ENCODE measurements at regions not wholly inside any gene's neighbourhood (a gene's known extent, or its start where the extent isn't known, plus 50 kb on each side); places are given as distances from the start of the nearest gene placed in this dataset.

GRCh38 chr4:11116940-11117339 is 311.8 kb downstream of the HS3ST1 start:
- TF ChIP-seq BHLHE40 (IDR thresholded peaks at IDR 0.05; ENCODE audit: borderline replicate concordance) (no peak), NFRKB (IDR thresholded peaks at IDR 0.05) (no peak), SUZ12 (IDR thresholded peaks at IDR 0.05) (no peak), ELF4 (IDR thresholded peaks at IDR 0.05) (no peak), FOXK2 (IDR thresholded peaks at IDR 0.05) (no peak), FOXA1 (IDR thresholded peaks at IDR 0.05) (no peak), HDGF (IDR thresholded peaks at IDR 0.05; ENCODE audit: borderline replicate concordance) (no peak), TARDBP (IDR thresholded peaks at IDR 0.05) (no peak), LEF1 (IDR thresholded peaks at IDR 0.05; ENCODE audit: borderline replicate concordance) (no peak), L3MBTL2 (conservative IDR thresholded peaks at IDR 0.05) (no peak), ZNF384 (IDR thresholded peaks at IDR 0.05) (no peak), SP1 (IDR thresholded peaks at IDR 0.05) (no peak), CTBP1 (IDR thresholded peaks at IDR 0.05; ENCODE audit: borderline replicate concordance) (no peak), FOXM1 (IDR thresholded peaks at IDR 0.05; ENCODE audit: borderline replicate concordance) (no peak), ARNT (IDR thresholded peaks at IDR 0.05) (no peak)
- TF ChIP-seq, protein P1, sequence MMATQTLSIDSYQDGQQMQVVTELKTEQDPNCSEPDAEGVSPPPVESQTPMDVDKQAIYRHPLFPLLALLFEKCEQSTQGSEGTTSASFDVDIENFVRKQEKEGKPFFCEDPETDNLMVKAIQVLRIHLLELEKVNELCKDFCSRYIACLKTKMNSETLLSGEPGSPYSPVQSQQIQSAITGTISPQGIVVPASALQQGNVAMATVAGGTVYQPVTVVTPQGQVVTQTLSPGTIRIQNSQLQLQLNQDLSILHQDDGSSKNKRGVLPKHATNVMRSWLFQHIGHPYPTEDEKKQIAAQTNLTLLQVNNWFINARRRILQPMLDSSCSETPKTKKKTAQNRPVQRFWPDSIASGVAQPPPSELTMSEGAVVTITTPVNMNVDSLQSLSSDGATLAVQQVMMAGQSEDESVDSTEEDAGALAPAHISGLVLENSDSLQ (IDR thresholded peaks at IDR 0.05) = no peak
- POLR2A ChIA-PET = no interaction called here
- CTCF ChIA-PET = no interaction called here
- no peak for DNase-seq (ENCODE audit: extremely low spot score)

- CTCF ChIA-PET = no interaction called here
- TF ChIP-seq CTBP1 (IDR thresholded peaks at IDR 0.05; ENCODE audit: borderline replicate concordance) = no peak
- TF ChIP-seq BHLHE40 (IDR thresholded peaks at IDR 0.05; ENCODE audit: borderline replicate concordance) = no peak
- no peak for TF ChIP-seq L3MBTL2 (conservative IDR thresholded peaks at IDR 0.05)
- no peak for TF ChIP-seq ARNT (IDR thresholded peaks at IDR 0.05)
- TF ChIP-seq FOXM1 (IDR thresholded peaks at IDR 0.05; ENCODE audit: borderline replicate concordance) = no peak
- no peak for TF ChIP-seq SP1 (IDR thresholded peaks at IDR 0.05)
- TF ChIP-seq TARDBP (IDR thresholded peaks at IDR 0.05) = no peak
- DNase-seq (ENCODE audit: extremely low spot score) = no peak
- POLR2A ChIA-PET = no interaction called here
These were observed 316.8 kb downstream of the HS3ST1 start for GRCh38 chr4:11111876-11112275.

DNA sequence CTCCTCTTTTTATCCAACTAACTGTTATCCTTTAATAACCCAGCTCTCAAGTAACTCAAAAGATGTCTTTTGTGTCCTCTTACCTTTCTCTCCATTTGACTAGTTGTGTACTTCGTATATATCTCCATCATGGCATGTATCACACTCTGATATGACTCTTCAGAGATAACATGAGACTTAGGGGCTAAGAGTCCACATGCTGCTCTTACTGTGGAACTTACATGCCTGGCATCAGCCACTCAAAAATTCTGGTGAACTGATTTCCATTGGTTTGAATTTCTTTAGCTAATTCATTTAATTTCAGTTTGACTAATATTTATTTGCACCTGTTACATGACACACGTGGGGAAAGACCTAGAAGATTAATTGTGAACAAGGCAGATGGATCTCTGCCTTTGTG is 317.3 kb downstream of the HS3ST1 start:
- TF ChIP-seq TARDBP (IDR thresholded peaks at IDR 0.05) (no peak), SP1 (IDR thresholded peaks at IDR 0.05) (no peak), SUZ12 (IDR thresholded peaks at IDR 0.05) (no peak), ARNT (IDR thresholded peaks at IDR 0.05) (no peak), HDGF (IDR thresholded peaks at IDR 0.05; ENCODE audit: borderline replicate concordance) (no peak), BHLHE40 (IDR thresholded peaks at IDR 0.05; ENCODE audit: borderline replicate concordance) (no peak)
- CTCF ChIA-PET = no interaction called here
- POLR2A ChIA-PET = no interaction called here
- no peak for DNase-seq (ENCODE audit: extremely low spot score)

GRCh38 chr4:11106759-11107158 is 321.9 kb downstream of the HS3ST1 start:
- TF ChIP-seq LEF1 (IDR thresholded peaks at IDR 0.05; ENCODE audit: borderline replicate concordance) (no peak), FOXA1 (IDR thresholded peaks at IDR 0.05) (no peak), ARNT (IDR thresholded peaks at IDR 0.05) (no peak), CTBP1 (IDR thresholded peaks at IDR 0.05; ENCODE audit: borderline replicate concordance) (no peak), NFRKB (IDR thresholded peaks at IDR 0.05) (no peak), ZNF384 (IDR thresholded peaks at IDR 0.05) (no peak), FOXM1 (IDR thresholded peaks at IDR 0.05; ENCODE audit: borderline replicate concordance) (no peak), FOXK2 (IDR thresholded peaks at IDR 0.05) (no peak), L3MBTL2 (conservative IDR thresholded peaks at IDR 0.05) (no peak), SP1 (IDR thresholded peaks at IDR 0.05) (no peak), ELF4 (IDR thresholded peaks at IDR 0.05) (no peak)
- TF ChIP-seq, protein P1 (IDR thresholded peaks at IDR 0.05) = no peak
- DNase-seq (ENCODE audit: extremely low spot score) = no peak
- ChIA-PET CTCF (no interaction called here), POLR2A (no interaction called here)

- TF ChIP-seq TARDBP (IDR thresholded peaks at IDR 0.05) = no peak
- no peak for TF ChIP-seq SUZ12 (IDR thresholded peaks at IDR 0.05)
- no peak for TF ChIP-seq ZNF384 (IDR thresholded peaks at IDR 0.05)
- TF ChIP-seq BHLHE40 (IDR thresholded peaks at IDR 0.05; ENCODE audit: borderline replicate concordance) = no peak
- TF ChIP-seq HDGF (IDR thresholded peaks at IDR 0.05; ENCODE audit: borderline replicate concordance) = no peak
- no peak for TF ChIP-seq FOXM1 (IDR thresholded peaks at IDR 0.05; ENCODE audit: borderline replicate concordance)
- no peak for TF ChIP-seq L3MBTL2 (conservative IDR thresholded peaks at IDR 0.05)
- no peak for TF ChIP-seq ELF4 (IDR thresholded peaks at IDR 0.05)
- no peak for DNase-seq (ENCODE audit: extremely low spot score)
- ChIA-PET POLR2A (no interaction called here), CTCF (interaction anchor here (0.6 kb wide), 1 partner anchor 291 kb away, joined by 4 read pairs; no protein-coding TSS in a partner anchor)
These were observed 322.5 kb downstream of the HS3ST1 start for GRCh38 chr4:11106190-11106589.

GRCh38 chr4:11105715-11106114 is 323.0 kb downstream of the HS3ST1 start:
- ChIA-PET POLR2A (no interaction called here), CTCF (no interaction called here)
- TF ChIP-seq SP1 (IDR thresholded peaks at IDR 0.05) = no peak
- TF ChIP-seq L3MBTL2 (conservative IDR thresholded peaks at IDR 0.05) = no peak
- TF ChIP-seq LEF1 (IDR thresholded peaks at IDR 0.05; ENCODE audit: borderline replicate concordance) = no peak
- no peak for TF ChIP-seq FOXA1 (IDR thresholded peaks at IDR 0.05)
- TF ChIP-seq ARNT (IDR thresholded peaks at IDR 0.05) = no peak
- no peak for TF ChIP-seq SUZ12 (IDR thresholded peaks at IDR 0.05)
- TF ChIP-seq HDGF (IDR thresholded peaks at IDR 0.05; ENCODE audit: borderline replicate concordance) = no peak
- no peak for TF ChIP-seq FOXK2 (IDR thresholded peaks at IDR 0.05)
- TF ChIP-seq ZNF384 (IDR thresholded peaks at IDR 0.05) = no peak
- TF ChIP-seq FOXM1 (IDR thresholded peaks at IDR 0.05; ENCODE audit: borderline replicate concordance) = no peak
- no peak for TF ChIP-seq CTBP1 (IDR thresholded peaks at IDR 0.05; ENCODE audit: borderline replicate concordance)
- DNase-seq (ENCODE audit: extremely low spot score) = no peak

- CTCF ChIA-PET = no interaction called here
- no peak for TF ChIP-seq SUZ12 (IDR thresholded peaks at IDR 0.05)
- POLR2A ChIA-PET = no interaction called here
- DNase-seq (ENCODE audit: extremely low spot score) = no peak
These were observed 330.2 kb downstream of the HS3ST1 start for GRCh38 chr4:11098461-11098860.

All from HEK293T (cell line).